ENCODE measurements at regions not wholly inside any gene's neighbourhood (a gene's known extent, or its start where the extent isn't known, plus 50 kb on each side); places are given as distances from the start of the nearest gene placed in this dataset.

GRCh38 chr9:7606591-7606990, 193.0 kb downstream of the DMAC1 start:
- BruUV-seq (replicated peaks), result no TSS peak
- Histone ChIP-seq H3K9me3 (ENCODE audit: insufficient read depth, low read depth) (no peaks in the 10 kb centered on the region), H4K20me1 (ENCODE audit: insufficient read depth) (no peaks in the 10 kb centered on the region), H3F3A (ENCODE audit: insufficient read depth, low read depth) (no peaks in the 10 kb centered on the region), H3K9me2 (ENCODE audit: insufficient read depth) (no peaks in the 10 kb centered on the region), H3K27me3 (ENCODE audit: insufficient read depth, low read depth) (no peaks in the 10 kb centered on the region), H3K36me3 (ENCODE audit: low read depth) (no peaks in the 10 kb centered on the region), H3K4me3 (no peak overlapping the region), H2AFZ (no peak overlapping the region), H3K79me2 (ENCODE audit: low read depth) (no peaks in the 10 kb centered on the region), H3K4me2 (no peak overlapping the region), H3K27ac (no peak overlapping the region), H3K4me1 (replicated peaks; ENCODE audit: insufficient read depth) (no peaks in the 10 kb centered on the region)
- no peak for TF ChIP-seq CTCF (conservative IDR thresholded peaks at IDR 0.05)
- no peak for TF ChIP-seq EZH2 (IDR thresholded peaks at IDR 0.05; ENCODE audit: low read depth)
- no peak for DNase-seq
- ChIA-PET POLR2A (ENCODE audit: unreplicated experiment) (no interaction called here), CTCF (no interaction called here)
- intact Hi-C loops (cut with micrococcal nuclease; ENCODE audit: unreplicated experiment), result no loop called here

GRCh38 chr9:7601739-7602138, 197.8 kb downstream of the DMAC1 start:
- no TSS peak for BruUV-seq (replicated peaks)

GRCh38 chr9:7597716-7598115, 201.9 kb downstream of the DMAC1 start:
- Histone ChIP-seq H3K9me2 (ENCODE audit: insufficient read depth) (no peaks in the 10 kb centered on the region), H3K27ac (no peak overlapping the region), H4K20me1 (ENCODE audit: insufficient read depth) (no peaks in the 10 kb centered on the region), H3K4me2 (no peak overlapping the region), H3K36me3 (ENCODE audit: low read depth) (no peaks in the 10 kb centered on the region), H3K27me3 (ENCODE audit: insufficient read depth, low read depth) (no peaks in the 10 kb centered on the region), H3K9me3 (ENCODE audit: insufficient read depth, low read depth) (no peaks in the 10 kb centered on the region), H3K4me1 (replicated peaks; ENCODE audit: insufficient read depth) (no peaks in the 10 kb centered on the region), H3K4me3 (no peak overlapping the region), H2AFZ (no peak overlapping the region), H3K79me2 (ENCODE audit: low read depth) (no peaks in the 10 kb centered on the region), H3F3A (ENCODE audit: insufficient read depth, low read depth) (no peaks in the 10 kb centered on the region)
- CTCF ChIA-PET, result no interaction called here
- POLR2A ChIA-PET (ENCODE audit: unreplicated experiment), result no interaction called here
- intact Hi-C loops (cut with micrococcal nuclease; ENCODE audit: unreplicated experiment), result no loop called here
- no peak for DNase-seq
- no TSS peak for BruUV-seq (replicated peaks)
- TF ChIP-seq CTCF (conservative IDR thresholded peaks at IDR 0.05) (no peak), EZH2 (IDR thresholded peaks at IDR 0.05; ENCODE audit: low read depth) (no peak)

More at GRCh38 chr9:7601739-7602138, 197.8 kb downstream of the DMAC1 start:
- TF ChIP-seq EZH2 (IDR thresholded peaks at IDR 0.05; ENCODE audit: low read depth) (no peak), CTCF (conservative IDR thresholded peaks at IDR 0.05) (no peak)
- intact Hi-C loops (cut with micrococcal nuclease; ENCODE audit: unreplicated experiment), result no loop called here
- Histone ChIP-seq H2AFZ (no peak overlapping the region), H3K36me3 (ENCODE audit: low read depth) (no peaks in the 10 kb centered on the region), H4K20me1 (ENCODE audit: insufficient read depth) (no peaks in the 10 kb centered on the region), H3K27ac (no peak overlapping the region), H3K9me2 (ENCODE audit: insufficient read depth) (no peaks in the 10 kb centered on the region), H3K27me3 (ENCODE audit: insufficient read depth, low read depth) (no peaks in the 10 kb centered on the region), H3K4me3 (no peak overlapping the region), H3K9me3 (ENCODE audit: insufficient read depth, low read depth) (no peaks in the 10 kb centered on the region), H3K4me1 (replicated peaks; ENCODE audit: insufficient read depth) (no peaks in the 10 kb centered on the region), H3K4me2 (no peak overlapping the region), H3F3A (ENCODE audit: insufficient read depth, low read depth) (no peaks in the 10 kb centered on the region), H3K79me2 (ENCODE audit: low read depth) (no peaks in the 10 kb centered on the region)
- DNase-seq, result no peak
- POLR2A ChIA-PET (ENCODE audit: unreplicated experiment), result no interaction called here
- CTCF ChIA-PET, result no interaction called here
